ENCODE measurements at regions not wholly inside any gene's neighbourhood (a gene's known extent, or its start where the extent isn't known, plus 50 kb on each side); places are given as distances from the start of the nearest gene placed in this dataset.

DNA sequence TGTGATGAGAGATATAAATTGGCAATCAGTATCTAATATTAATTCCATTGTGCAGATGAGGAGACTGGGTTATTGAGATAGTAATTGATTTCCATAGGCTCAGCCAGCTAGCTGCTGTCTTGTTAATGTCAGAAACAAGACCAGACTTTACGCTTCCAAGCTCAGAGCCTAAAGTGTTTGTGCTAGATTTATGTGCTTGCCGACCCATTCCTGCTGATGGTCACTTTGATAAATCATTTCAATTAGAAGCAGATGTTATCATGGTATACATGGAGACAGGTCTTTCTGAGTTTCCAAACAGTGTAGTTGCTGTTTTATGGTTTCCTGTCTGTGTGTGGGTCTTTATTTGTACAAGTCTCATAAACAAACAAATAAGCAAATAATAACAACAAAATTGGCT is 92.8 kb downstream of the AQP4 start:
- TF ChIP-seq FOXP2 (optimal IDR thresholded peaks at IDR 0.05; ENCODE audit: borderline replicate concordance, extremely low read depth, extremely low read length, insufficient read depth) (no peak), SIN3A (IDR thresholded peaks at IDR 0.05; ENCODE audit: borderline replicate concordance, insufficient read depth, low read length) (no peak), TAF1 (IDR thresholded peaks at IDR 0.05; ENCODE audit: borderline replicate concordance, insufficient read depth, low read length) (no peak), POLR2AphosphoS5 (IDR thresholded peaks at IDR 0.05; ENCODE audit: low read depth, low read length) (no peak)
- TF ChIP-seq, protein P1, sequence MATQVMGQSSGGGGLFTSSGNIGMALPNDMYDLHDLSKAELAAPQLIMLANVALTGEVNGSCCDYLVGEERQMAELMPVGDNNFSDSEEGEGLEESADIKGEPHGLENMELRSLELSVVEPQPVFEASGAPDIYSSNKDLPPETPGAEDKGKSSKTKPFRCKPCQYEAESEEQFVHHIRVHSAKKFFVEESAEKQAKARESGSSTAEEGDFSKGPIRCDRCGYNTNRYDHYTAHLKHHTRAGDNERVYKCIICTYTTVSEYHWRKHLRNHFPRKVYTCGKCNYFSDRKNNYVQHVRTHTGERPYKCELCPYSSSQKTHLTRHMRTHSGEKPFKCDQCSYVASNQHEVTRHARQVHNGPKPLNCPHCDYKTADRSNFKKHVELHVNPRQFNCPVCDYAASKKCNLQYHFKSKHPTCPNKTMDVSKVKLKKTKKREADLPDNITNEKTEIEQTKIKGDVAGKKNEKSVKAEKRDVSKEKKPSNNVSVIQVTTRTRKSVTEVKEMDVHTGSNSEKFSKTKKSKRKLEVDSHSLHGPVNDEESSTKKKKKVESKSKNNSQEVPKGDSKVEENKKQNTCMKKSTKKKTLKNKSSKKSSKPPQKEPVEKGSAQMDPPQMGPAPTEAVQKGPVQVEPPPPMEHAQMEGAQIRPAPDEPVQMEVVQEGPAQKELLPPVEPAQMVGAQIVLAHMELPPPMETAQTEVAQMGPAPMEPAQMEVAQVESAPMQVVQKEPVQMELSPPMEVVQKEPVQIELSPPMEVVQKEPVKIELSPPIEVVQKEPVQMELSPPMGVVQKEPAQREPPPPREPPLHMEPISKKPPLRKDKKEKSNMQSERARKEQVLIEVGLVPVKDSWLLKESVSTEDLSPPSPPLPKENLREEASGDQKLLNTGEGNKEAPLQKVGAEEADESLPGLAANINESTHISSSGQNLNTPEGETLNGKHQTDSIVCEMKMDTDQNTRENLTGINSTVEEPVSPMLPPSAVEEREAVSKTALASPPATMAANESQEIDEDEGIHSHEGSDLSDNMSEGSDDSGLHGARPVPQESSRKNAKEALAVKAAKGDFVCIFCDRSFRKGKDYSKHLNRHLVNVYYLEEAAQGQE (IDR thresholded peaks at IDR 0.05; ENCODE audit: insufficient read depth in 1 of 2, low read depth in 2 of 2, low read length in 2 of 2): no peak

DNA sequence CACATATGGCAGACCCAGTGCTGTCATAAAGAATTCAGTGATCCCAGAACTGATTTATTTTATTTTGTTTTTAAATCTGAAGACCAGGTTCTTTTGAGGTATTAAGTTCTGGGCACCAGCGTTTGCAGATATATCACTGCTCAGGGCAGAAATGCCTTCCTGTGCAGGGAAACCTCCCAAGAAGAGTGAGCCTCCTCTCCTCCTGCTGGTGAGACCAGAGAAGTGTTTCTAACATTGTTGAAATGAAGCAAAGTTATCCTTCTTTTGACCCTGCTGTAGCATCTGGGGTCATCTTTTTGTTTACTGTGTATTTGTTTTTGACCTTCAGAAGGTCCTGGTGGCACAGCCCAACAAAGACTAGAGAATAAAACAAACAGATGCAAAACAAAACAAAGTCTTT is 94.0 kb downstream of the AQP4 start:
- no peak for TF ChIP-seq SIN3A (IDR thresholded peaks at IDR 0.05; ENCODE audit: borderline replicate concordance, insufficient read depth, low read length)
- TF ChIP-seq, protein P1 (IDR thresholded peaks at IDR 0.05; ENCODE audit: insufficient read depth in 1 of 2, low read depth in 2 of 2, low read length in 2 of 2): no peak

DNA sequence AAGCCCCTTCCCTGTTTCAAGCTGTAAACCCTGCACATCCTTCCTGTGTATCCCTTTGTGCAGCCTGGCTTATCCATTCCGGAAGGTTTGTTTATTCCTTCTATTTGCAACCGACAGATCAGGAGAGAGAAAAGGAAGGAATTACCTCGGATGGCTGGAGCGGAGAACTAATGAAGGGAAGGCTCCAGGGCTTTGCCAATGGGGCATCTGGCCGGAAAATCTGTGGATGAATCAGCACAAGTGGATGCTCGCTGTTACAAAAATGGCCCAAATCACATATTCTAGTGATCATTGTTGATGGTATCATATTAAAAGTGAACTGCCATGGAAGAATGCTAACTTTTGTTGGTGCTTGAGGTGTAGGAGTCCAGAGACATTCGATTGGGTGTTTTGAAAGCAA is 97.1 kb downstream of the AQP4 start:
- TF ChIP-seq, protein P1 (IDR thresholded peaks at IDR 0.05; ENCODE audit: insufficient read depth in 1 of 2, low read depth in 2 of 2, low read length in 2 of 2): no peak
- TF ChIP-seq FOXP2 (optimal IDR thresholded peaks at IDR 0.05; ENCODE audit: borderline replicate concordance, extremely low read depth, extremely low read length, insufficient read depth): peak; percentile 53

DNA sequence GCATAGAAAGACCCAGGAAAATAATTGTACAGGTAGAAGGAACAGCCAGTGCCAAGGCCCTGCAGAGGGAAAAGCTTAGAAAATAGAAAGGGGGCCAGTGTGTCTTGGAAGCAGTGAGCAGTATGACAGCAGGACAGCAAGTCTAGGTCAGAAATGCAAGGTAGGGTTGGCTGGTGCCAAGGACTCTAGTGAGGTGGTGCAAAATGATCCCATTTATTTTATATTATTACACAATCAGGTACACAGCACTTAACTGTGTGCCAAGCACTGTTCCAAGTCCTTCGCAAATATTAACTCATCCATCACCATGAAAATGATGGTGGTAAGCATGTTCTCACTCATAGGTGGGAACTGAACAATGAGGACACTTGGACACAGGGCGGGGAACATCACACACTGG is 100.0 kb downstream of the AQP4 start:
- TF ChIP-seq SIN3A (IDR thresholded peaks at IDR 0.05; ENCODE audit: borderline replicate concordance, insufficient read depth, low read length): no peak

DNA sequence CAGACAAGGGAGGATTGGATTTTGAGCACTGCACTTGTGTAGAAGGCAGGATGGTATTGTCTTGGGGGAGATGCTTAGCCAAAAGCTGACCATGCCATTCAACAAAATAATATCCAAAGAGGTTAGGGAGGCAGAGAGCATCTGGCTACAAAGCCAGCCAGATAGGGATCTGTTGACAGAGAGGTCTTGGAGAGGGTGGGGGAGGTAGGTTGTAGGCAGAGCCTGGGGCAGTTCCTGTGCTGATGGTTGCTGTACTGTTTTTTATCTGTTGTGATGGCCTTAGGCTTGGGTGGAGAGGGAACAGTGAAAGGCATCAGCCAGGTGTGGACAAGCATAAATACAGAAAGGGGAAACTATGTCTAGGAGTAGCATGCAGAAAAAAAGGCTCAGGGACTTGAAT is 100.9 kb downstream of the AQP4 start:
- TF ChIP-seq, protein P1 (IDR thresholded peaks at IDR 0.05; ENCODE audit: insufficient read depth in 1 of 2, low read depth in 2 of 2, low read length in 2 of 2): no peak
- TF ChIP-seq SIN3A (IDR thresholded peaks at IDR 0.05; ENCODE audit: borderline replicate concordance, insufficient read depth, low read length) (no peak), TAF1 (IDR thresholded peaks at IDR 0.05; ENCODE audit: borderline replicate concordance, insufficient read depth, low read length) (no peak), FOXP2 (optimal IDR thresholded peaks at IDR 0.05; ENCODE audit: borderline replicate concordance, extremely low read depth, extremely low read length, insufficient read depth) (no peak), POLR2AphosphoS5 (IDR thresholded peaks at IDR 0.05; ENCODE audit: low read depth, low read length) (no peak)

DNA sequence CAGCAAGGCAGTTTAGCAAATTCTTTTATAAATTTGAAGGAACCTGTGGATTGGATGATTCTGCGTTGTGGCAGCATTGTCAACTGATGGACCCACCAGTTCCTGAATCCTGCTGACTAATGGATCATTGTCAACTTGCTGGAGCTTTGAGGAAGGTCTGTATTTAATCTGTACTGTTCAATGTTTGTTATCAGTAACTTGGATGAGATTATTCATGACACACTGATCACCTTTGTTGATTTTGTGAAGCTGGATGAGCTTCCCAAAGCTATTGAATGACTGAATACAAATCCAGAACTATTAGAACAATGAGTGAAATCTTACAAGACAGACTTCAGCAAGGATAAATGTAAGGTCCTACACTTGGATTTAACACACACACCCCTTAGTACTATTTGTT is 101.3 kb downstream of the AQP4 start:
- no peak for TF ChIP-seq TAF1 (IDR thresholded peaks at IDR 0.05; ENCODE audit: borderline replicate concordance, insufficient read depth, low read length)
- TF ChIP-seq, protein P1 (IDR thresholded peaks at IDR 0.05; ENCODE audit: insufficient read depth in 1 of 2, low read depth in 2 of 2, low read length in 2 of 2): no peak
- TF ChIP-seq SIN3A (IDR thresholded peaks at IDR 0.05; ENCODE audit: borderline replicate concordance, insufficient read depth, low read length): no peak
- no peak for TF ChIP-seq POLR2AphosphoS5 (IDR thresholded peaks at IDR 0.05; ENCODE audit: low read depth, low read length)
- no peak for TF ChIP-seq FOXP2 (optimal IDR thresholded peaks at IDR 0.05; ENCODE audit: borderline replicate concordance, extremely low read depth, extremely low read length, insufficient read depth)

Data from PFSK-1 (cell line).